Muscle of leg (tissue), 3 donors: ENCODE measurements at regions not wholly inside any gene's neighbourhood (a gene's known extent, or its start where the extent isn't known, plus 50 kb on each side); places are given as distances from the start of the nearest gene placed in this dataset.

Source experiments
- DNase-seq: peaks from one replicate; pipeline ENCODE4 v3.0.0; 2013
- H3K27ac ChIP-seq: one replicate; pipeline ENCODE4 v1.5.1; 2013; ENCODE audit warnings: mild to moderate bottlenecking, low read length, control low read depth
- H3K27me3 ChIP-seq: one replicate; pipeline ENCODE4 v1.6.1; 2013; ENCODE audit warnings: low read length; ENCODE audit not compliant: control insufficient read depth, insufficient read depth
- H3K36me3 ChIP-seq: one replicate; pipeline ENCODE4 v1.6.1; 2013; ENCODE audit warnings: low read length; ENCODE audit not compliant: control insufficient read depth, insufficient read depth
- H3K4me1 ChIP-seq: one replicate; pipeline ENCODE4 v1.6.1; 2013; ENCODE audit warnings: low read length; ENCODE audit not compliant: control insufficient read depth, insufficient read depth
- H3K4me3 ChIP-seq: one replicate; pipeline ENCODE4 v1.5.1; 2013; ENCODE audit warnings: low read length, control low read depth
- H3K9me3 ChIP-seq: replicated peaks from 2 replicates; pipeline ENCODE4 v1.6.1; 2013; ENCODE audit warnings: low read depth, low read length; ENCODE audit not compliant: control insufficient read depth
- WGBS: methylation state at CpG from one replicate; pipeline ENCODE4 v1.1.5; 2013; ENCODE audit warnings: missing lambda C conversion rate; ENCODE audit not compliant: insufficient coverage; 5-methylcytosine and 5-hydroxymethylcytosine counted together

GRCh38 chr14:94998110-94998509, 159.2 kb downstream of the DICER1 start:
- no peaks in the 10 kb centered on the region for H3K9me3 ChIP-seq
- H3K36me3 ChIP-seq = no peaks in the 10 kb centered on the region
- no peak overlapping the region for H3K27ac ChIP-seq
- no CpG with 5 or more reads among the region's 2 CpGs for WGBS
- DNase-seq = no peak
- H3K4me3 ChIP-seq = no peak overlapping the region
- H3K27me3 ChIP-seq = peaks cover 3% of the 10 kb centered on the region
- peaks cover 11% of the 10 kb centered on the region for H3K4me1 ChIP-seq

- Histone ChIP-seq H3K27me3 (peaks cover 3% of the 10 kb centered on the region), H3K4me1 (no peaks in the 10 kb centered on the region), H3K36me3 (no peaks in the 10 kb centered on the region), H3K4me3 (no peak overlapping the region), H3K27ac (no peak overlapping the region), H3K9me3 (no peaks in the 10 kb centered on the region)
- DNase-seq = no peak
- WGBS = 98% methylated on average over 7 of the region's 10 CpGs
Observed at GRCh38 chr14:94995551-94995950, 161.8 kb downstream of the DICER1 start.

- Histone ChIP-seq H3K27me3 (peaks cover 3% of the 10 kb centered on the region), H3K36me3 (no peaks in the 10 kb centered on the region), H3K9me3 (no peaks in the 10 kb centered on the region), H3K4me3 (no peak overlapping the region), H3K4me1 (no peaks in the 10 kb centered on the region), H3K27ac (no peak overlapping the region)
- 100% methylated on average over 1 of the region's 1 CpG for WGBS
- no peak for DNase-seq
Observed at GRCh38 chr14:94994245-94994644, 163.1 kb downstream of the DICER1 start.

GRCh38 chr14:94992046-94992445, 165.3 kb downstream of the DICER1 start:
- Histone ChIP-seq H3K4me1 (no peaks in the 10 kb centered on the region), H3K4me3 (no peak overlapping the region), H3K27me3 (peaks cover 3% of the 10 kb centered on the region), H3K27ac (no peak overlapping the region), H3K36me3 (no peaks in the 10 kb centered on the region), H3K9me3 (no peaks in the 10 kb centered on the region)
- no peak for DNase-seq

GRCh38 chr14:94989946-94990345, 167.4 kb downstream of the DICER1 start:
- Histone ChIP-seq H3K36me3 (no peaks in the 10 kb centered on the region), H3K9me3 (no peaks in the 10 kb centered on the region), H3K27me3 (no peaks in the 10 kb centered on the region), H3K27ac (no peak overlapping the region), H3K4me1 (no peaks in the 10 kb centered on the region), H3K4me3 (no peak overlapping the region)
- DNase-seq = no peak
- WGBS = 24% methylated on average over 2 of the region's 3 CpGs

GRCh38 chr14:94989417-94989816, 167.9 kb downstream of the DICER1 start:
- H3K4me1 ChIP-seq = no peaks in the 10 kb centered on the region
- no peak overlapping the region for H3K4me3 ChIP-seq
- H3K36me3 ChIP-seq = no peaks in the 10 kb centered on the region
- no peaks in the 10 kb centered on the region for H3K9me3 ChIP-seq
- H3K27ac ChIP-seq = no peak overlapping the region
- WGBS = no CpG with 5 or more reads among the region's 4 CpGs
- no peaks in the 10 kb centered on the region for H3K27me3 ChIP-seq
- no peak for DNase-seq

- H3K27me3 ChIP-seq = no peaks in the 10 kb centered on the region
- no peaks in the 10 kb centered on the region for H3K9me3 ChIP-seq
- no peaks in the 10 kb centered on the region for H3K36me3 ChIP-seq
- no peak overlapping the region for H3K4me3 ChIP-seq
- H3K4me1 ChIP-seq = no peaks in the 10 kb centered on the region
- DNase-seq = no peak
- no peak overlapping the region for H3K27ac ChIP-seq
- WGBS = no CpG with 5 or more reads among the region's 2 CpGs
Observed at GRCh38 chr14:94987409-94987808, 169.9 kb downstream of the DICER1 start.

- no peaks in the 10 kb centered on the region for H3K4me1 ChIP-seq
- H3K36me3 ChIP-seq = no peaks in the 10 kb centered on the region
- no peak overlapping the region for H3K4me3 ChIP-seq
- H3K27me3 ChIP-seq = peaks cover 3% of the 10 kb centered on the region
- DNase-seq = peak; percentile 33
- no peaks in the 10 kb centered on the region for H3K9me3 ChIP-seq
- 39% methylated on average over 2 of the region's 3 CpGs for WGBS
- no peak overlapping the region for H3K27ac ChIP-seq
Observed at GRCh38 chr14:94979891-94980290, 177.4 kb downstream of the DICER1 start.

- Histone ChIP-seq H3K4me3 (no peak overlapping the region), H3K4me1 (peaks cover 2% of the 10 kb centered on the region), H3K27me3 (peaks cover 3% of the 10 kb centered on the region), H3K27ac (no peak overlapping the region), H3K36me3 (no peaks in the 10 kb centered on the region), H3K9me3 (no peaks in the 10 kb centered on the region)
- no CpG with 5 or more reads among the region's 2 CpGs for WGBS
- no peak for DNase-seq
Observed at GRCh38 chr14:94977016-94977415, 180.3 kb downstream of the DICER1 start.

- Histone ChIP-seq H3K27me3 (peaks cover 3% of the 10 kb centered on the region), H3K4me1 (peaks cover 7% of the 10 kb centered on the region), H3K4me3 (no peak overlapping the region), H3K9me3 (peaks cover 4% of the 10 kb centered on the region), H3K27ac (no peak overlapping the region), H3K36me3 (no peaks in the 10 kb centered on the region)
- DNase-seq = no peak
- no CpG with 5 or more reads among the region's 1 CpG for WGBS
Observed at GRCh38 chr14:94975366-94975765, 182.0 kb downstream of the DICER1 start.

GRCh38 chr14:94974893-94975292, 182.4 kb downstream of the DICER1 start:
- no peak overlapping the region for H3K27ac ChIP-seq
- H3K4me3 ChIP-seq = no peak overlapping the region
- H3K27me3 ChIP-seq = peaks cover 3% of the 10 kb centered on the region
- DNase-seq = peak; percentile 53
- H3K9me3 ChIP-seq = peaks cover 4% of the 10 kb centered on the region
- peaks cover 7% of the 10 kb centered on the region for H3K4me1 ChIP-seq
- H3K36me3 ChIP-seq = no peaks in the 10 kb centered on the region
- WGBS = no CpG with 5 or more reads among the region's 3 CpGs
